CD4-positive, alpha-beta memory T cell (primary cell): ENCODE measurements at regions not wholly inside any gene's neighbourhood (a gene's known extent, or its start where the extent isn't known, plus 50 kb on each side); places are given as distances from the start of the nearest gene placed in this dataset.

Source experiments
- CTCF ChIA-PET: fragments of 350-600 bp; sonication (Branson Sonifier 250); formaldehyde crosslinking; loops from one replicate; lab custom pipeline; 2021; ENCODE audit warnings: inconsistent platforms; ENCODE audit not compliant: partially characterized antibody; lab: Charles Lee
- POLR2A ChIA-PET: fragments of 350-600 bp; sonication (Branson Sonifier 250); formaldehyde crosslinking; loops from one replicate; lab custom pipeline; 2021; ENCODE audit not compliant: partially characterized antibody; lab: Charles Lee
- DNase-seq, 5 donors: peaks; one replicate each; pipeline versions ENCODE4 v3.0.0 to v3.0.0-alpha.2; 2020 to 2022; ENCODE audit warnings: mixed read lengths in 1 of 5
- H3K27ac ChIP-seq: one replicate; pipeline ENCODE4 v1.7.0; 2013; ENCODE audit warnings: low read depth, low read length
- H3K27me3 ChIP-seq: 2 replicates; pipeline ENCODE4 v1.7.0; 2013; ENCODE audit warnings: mild to moderate bottlenecking, low read length, moderate library complexity; ENCODE audit not compliant: insufficient read depth
- H3K36me3 ChIP-seq: 2 replicates; pipeline ENCODE4 v1.7.0; 2013; ENCODE audit warnings: mild to moderate bottlenecking, low read length, moderate library complexity; ENCODE audit not compliant: insufficient read depth
- H3K4me1 ChIP-seq: 2 replicates; pipeline ENCODE4 v1.7.0; 2013; ENCODE audit warnings: mild to moderate bottlenecking, low read length, moderate library complexity; ENCODE audit not compliant: insufficient read depth
- H3K4me3 ChIP-seq, 2 donors: one replicate each; pipeline ENCODE4 v1.7.0; 2013; ENCODE audit warnings: low read length in 2 of 2, mild to moderate bottlenecking in 1 of 2
- H3K9me3 ChIP-seq, 2 donors: one replicate each; pipeline ENCODE4 v1.7.0; 2013; ENCODE audit warnings: low read length in 2 of 2, control low read depth in 1 of 2; ENCODE audit not compliant: control insufficient read depth in 1 of 2
- H3K27ac Mint-ChIP-seq, 7 donors: one replicate each; pipeline ENCODE4 v1.8.0; 2020 to 2021; ENCODE audit warnings: mixed read lengths in 7 of 7, mild to moderate bottlenecking in 6 of 7, inconsistent platforms in 3 of 7, moderate library complexity in 3 of 7
- H3K27me3 Mint-ChIP-seq, 2 donors: one replicate each; pipeline ENCODE4 v1.8.0; 2020 to 2021; ENCODE audit warnings: mixed read lengths in 2 of 2
- H3K36me3 Mint-ChIP-seq, 2 donors: one replicate each; pipeline ENCODE4 v1.8.0; 2020 to 2021; ENCODE audit warnings: mixed read lengths in 2 of 2, inconsistent platforms in 1 of 2, mild to moderate bottlenecking in 1 of 2
- H3K4me1 Mint-ChIP-seq, 4 donors: one replicate each; pipeline ENCODE4 v1.8.0; 2020 to 2021; ENCODE audit warnings: mixed read lengths in 4 of 4, mild to moderate bottlenecking in 1 of 4
- H3K4me3 Mint-ChIP-seq, 8 donors: one replicate each; pipeline ENCODE4 v1.8.0; 2020 to 2021; ENCODE audit warnings: mixed read lengths in 8 of 8, mild to moderate bottlenecking in 7 of 8, moderate library complexity in 6 of 8, inconsistent platforms in 3 of 8
- H3K9me3 Mint-ChIP-seq, 8 donors: one replicate each; pipeline ENCODE4 v1.8.0; 2020 to 2021; ENCODE audit warnings: mixed read lengths in 8 of 8, mild to moderate bottlenecking in 5 of 8, inconsistent platforms in 3 of 8, moderate library complexity in 1 of 8
- intact Hi-C: fragments of 100-400 bp; cut with micrococcal nuclease; formaldehyde crosslinking; loops from one replicate; pipeline ENCODE4 v1.15.1; 2023

GRCh38 chr16:85235991-85236817 is 123.9 kb upstream of the CIBAR2 start:
- no peak for DNase-seq
- H3K9me3 ChIP-seq: no peaks in the 10 kb centered on the region
- Mint-ChIP-seq H3K9me3 (peaks cover 0 to 2% (median 0%) of the 10 kb centered on the region in 8 donors), H3K27me3 (peaks cover 16 to 29% of the 10 kb centered on the region in 2 donors), H3K36me3 (no peaks in the 10 kb centered on the region), H3K4me3 (peak overlapping the region in 6 of 8 donors; percentile 1 to 63 (median 38)), H3K4me1 (peaks cover 0 to 7% (median 3%) of the 10 kb centered on the region in 4 donors), H3K27ac (no peak overlapping the region)
- H3K27ac ChIP-seq: no peak overlapping the region
- ChIA-PET POLR2A (no interaction called here), CTCF (no interaction called here)
- no peaks in the 10 kb centered on the region for H3K36me3 ChIP-seq
- H3K4me3 ChIP-seq: no peak overlapping the region
- intact Hi-C loops: no loop called here
- no peaks in the 10 kb centered on the region for H3K27me3 ChIP-seq
- H3K4me1 ChIP-seq: no peaks in the 10 kb centered on the region

GRCh38 chr16:85236818-85237150 is 124.5 kb upstream of the CIBAR2 start:
- Histone ChIP-seq H3K4me3 (no peak overlapping the region), H3K9me3 (no peaks in the 10 kb centered on the region), H3K36me3 (no peaks in the 10 kb centered on the region), H3K4me1 (no peaks in the 10 kb centered on the region), H3K27ac (no peak overlapping the region), H3K27me3 (no peaks in the 10 kb centered on the region)
- CTCF ChIA-PET: no interaction called here
- no peak for DNase-seq
- H3K9me3 Mint-ChIP-seq: peaks cover 0 to 2% (median 0%) of the 10 kb centered on the region in 8 donors
- H3K27me3 Mint-ChIP-seq: peaks cover 14 to 29% of the 10 kb centered on the region in 2 donors
- no peak overlapping the region for H3K27ac Mint-ChIP-seq
- no peak overlapping the region for H3K4me3 Mint-ChIP-seq
- intact Hi-C loops: no loop called here
- POLR2A ChIA-PET: no interaction called here
- H3K36me3 Mint-ChIP-seq: no peaks in the 10 kb centered on the region
- peaks cover 0 to 7% (median 3%) of the 10 kb centered on the region in 4 donors for H3K4me1 Mint-ChIP-seq

GRCh38 chr16:85237817-85238216 is 125.5 kb upstream of the CIBAR2 start:
- H3K36me3 ChIP-seq: no peaks in the 10 kb centered on the region
- H3K4me1 ChIP-seq: no peaks in the 10 kb centered on the region
- H3K27ac ChIP-seq: no peak overlapping the region
- H3K27me3 ChIP-seq: no peaks in the 10 kb centered on the region
- POLR2A ChIA-PET: no interaction called here
- Mint-ChIP-seq H3K4me1 (peaks cover 0 to 7% (median 3%) of the 10 kb centered on the region in 4 donors), H3K27me3 (peaks cover 14 to 29% of the 10 kb centered on the region in 2 donors), H3K9me3 (peaks cover 0 to 2% (median 0%) of the 10 kb centered on the region in 8 donors), H3K4me3 (peak overlapping the region in 1 of 8 donors; percentile 31), H3K36me3 (no peaks in the 10 kb centered on the region), H3K27ac (no peak overlapping the region)
- no peak for DNase-seq
- intact Hi-C loops: no loop called here
- H3K9me3 ChIP-seq: no peaks in the 10 kb centered on the region
- no peak overlapping the region for H3K4me3 ChIP-seq
- CTCF ChIA-PET: no interaction called here

- no peaks in the 10 kb centered on the region for H3K36me3 ChIP-seq
- H3K4me3 ChIP-seq: no peak overlapping the region
- peaks cover 13 to 26% of the 10 kb centered on the region in 2 donors for H3K27me3 Mint-ChIP-seq
- DNase-seq: peak in 1 of 5 donors; percentile 7
- CTCF ChIA-PET: no interaction called here
- intact Hi-C loops: no loop called here
- no peak overlapping the region for H3K27ac Mint-ChIP-seq
- H3K9me3 ChIP-seq: no peaks in the 10 kb centered on the region
- peaks cover 0 to 2% (median 0%) of the 10 kb centered on the region in 8 donors for H3K9me3 Mint-ChIP-seq
- no peaks in the 10 kb centered on the region for H3K4me1 ChIP-seq
- H3K36me3 Mint-ChIP-seq: no peaks in the 10 kb centered on the region
- no peak overlapping the region for H3K27ac ChIP-seq
- POLR2A ChIA-PET: no interaction called here
- H3K4me1 Mint-ChIP-seq: peaks cover 0 to 7% (median 3%) of the 10 kb centered on the region in 4 donors
- H3K27me3 ChIP-seq: no peaks in the 10 kb centered on the region
- H3K4me3 Mint-ChIP-seq: no peak overlapping the region
Observed at GRCh38 chr16:85238233-85238647, 126.0 kb upstream of the CIBAR2 start.

- Mint-ChIP-seq H3K4me3 (no peak overlapping the region), H3K36me3 (no peaks in the 10 kb centered on the region)
Observed at GRCh38 chr16:85239239-85239638, 127.0 kb upstream of the CIBAR2 start.

GRCh38 chr16:85239871-85240270 is 127.6 kb upstream of the CIBAR2 start:
- peaks cover 0 to 7% (median 3%) of the 10 kb centered on the region in 4 donors for H3K4me1 Mint-ChIP-seq
- no peak overlapping the region for H3K4me3 Mint-ChIP-seq
- H3K4me3 ChIP-seq: no peak overlapping the region
- CTCF ChIA-PET: interaction anchor here (4.0 kb wide), 1 partner anchor 13 kb away, joined by 20 read pairs; no protein-coding TSS in a partner anchor
- H3K9me3 ChIP-seq: no peaks in the 10 kb centered on the region
- peaks cover 0 to 2% (median 0%) of the 10 kb centered on the region in 8 donors for H3K9me3 Mint-ChIP-seq
- intact Hi-C loops: no loop called here
- H3K27me3 Mint-ChIP-seq: peaks cover 7 to 17% of the 10 kb centered on the region in 2 donors
- POLR2A ChIA-PET: no interaction called here
- no peak overlapping the region for H3K27ac Mint-ChIP-seq
- H3K36me3 ChIP-seq: no peaks in the 10 kb centered on the region
- no peaks in the 10 kb centered on the region for H3K4me1 ChIP-seq
- DNase-seq: no peak
- no peak overlapping the region for H3K27ac ChIP-seq
- H3K27me3 ChIP-seq: no peaks in the 10 kb centered on the region
- H3K36me3 Mint-ChIP-seq: no peaks in the 10 kb centered on the region

More at GRCh38 chr16:85239239-85239638, 127.0 kb upstream of the CIBAR2 start:
- Histone ChIP-seq H3K36me3 (no peaks in the 10 kb centered on the region), H3K4me1 (no peaks in the 10 kb centered on the region), H3K9me3 (no peaks in the 10 kb centered on the region), H3K27me3 (no peaks in the 10 kb centered on the region), H3K27ac (no peak overlapping the region), H3K4me3 (no peak overlapping the region)
- peaks cover 0 to 2% (median 0%) of the 10 kb centered on the region in 8 donors for H3K9me3 Mint-ChIP-seq
- ChIA-PET CTCF (no interaction called here), POLR2A (no interaction called here)
- peaks cover 0 to 7% (median 3%) of the 10 kb centered on the region in 4 donors for H3K4me1 Mint-ChIP-seq
- intact Hi-C loops: no loop called here
- no peak overlapping the region for H3K27ac Mint-ChIP-seq
- peaks cover 9 to 19% of the 10 kb centered on the region in 2 donors for H3K27me3 Mint-ChIP-seq
- DNase-seq: peak in 1 of 5 donors; percentile 9

- Mint-ChIP-seq H3K4me1 (peaks cover 3 to 12% (median 7%) of the 10 kb centered on the region in 4 donors), H3K36me3 (no peaks in the 10 kb centered on the region), H3K27ac (no peak overlapping the region), H3K4me3 (no peak overlapping the region), H3K9me3 (peaks cover 0 to 2% (median 0%) of the 10 kb centered on the region in 8 donors), H3K27me3 (peaks cover 10 to 22% of the 10 kb centered on the region in 2 donors)
- H3K27me3 ChIP-seq: no peaks in the 10 kb centered on the region
- POLR2A ChIA-PET: no interaction called here
- no peaks in the 10 kb centered on the region for H3K9me3 ChIP-seq
- H3K4me1 ChIP-seq: no peaks in the 10 kb centered on the region
- no peak for DNase-seq
- no peak overlapping the region for H3K4me3 ChIP-seq
- intact Hi-C loops: no loop called here
- no peaks in the 10 kb centered on the region for H3K36me3 ChIP-seq
- no peak overlapping the region for H3K27ac ChIP-seq
- CTCF ChIA-PET: interaction anchor here (4.0 kb wide), 1 partner anchor 12 kb away, joined by 20 read pairs; no protein-coding TSS in a partner anchor
Observed at GRCh38 chr16:85240982-85241924, 129.0 kb upstream of the CIBAR2 start.
